ENCODE measurements at regions not wholly inside any gene's neighbourhood (a gene's known extent, or its start where the extent isn't known, plus 50 kb on each side); places are given as distances from the start of the nearest gene placed in this dataset.

DNA sequence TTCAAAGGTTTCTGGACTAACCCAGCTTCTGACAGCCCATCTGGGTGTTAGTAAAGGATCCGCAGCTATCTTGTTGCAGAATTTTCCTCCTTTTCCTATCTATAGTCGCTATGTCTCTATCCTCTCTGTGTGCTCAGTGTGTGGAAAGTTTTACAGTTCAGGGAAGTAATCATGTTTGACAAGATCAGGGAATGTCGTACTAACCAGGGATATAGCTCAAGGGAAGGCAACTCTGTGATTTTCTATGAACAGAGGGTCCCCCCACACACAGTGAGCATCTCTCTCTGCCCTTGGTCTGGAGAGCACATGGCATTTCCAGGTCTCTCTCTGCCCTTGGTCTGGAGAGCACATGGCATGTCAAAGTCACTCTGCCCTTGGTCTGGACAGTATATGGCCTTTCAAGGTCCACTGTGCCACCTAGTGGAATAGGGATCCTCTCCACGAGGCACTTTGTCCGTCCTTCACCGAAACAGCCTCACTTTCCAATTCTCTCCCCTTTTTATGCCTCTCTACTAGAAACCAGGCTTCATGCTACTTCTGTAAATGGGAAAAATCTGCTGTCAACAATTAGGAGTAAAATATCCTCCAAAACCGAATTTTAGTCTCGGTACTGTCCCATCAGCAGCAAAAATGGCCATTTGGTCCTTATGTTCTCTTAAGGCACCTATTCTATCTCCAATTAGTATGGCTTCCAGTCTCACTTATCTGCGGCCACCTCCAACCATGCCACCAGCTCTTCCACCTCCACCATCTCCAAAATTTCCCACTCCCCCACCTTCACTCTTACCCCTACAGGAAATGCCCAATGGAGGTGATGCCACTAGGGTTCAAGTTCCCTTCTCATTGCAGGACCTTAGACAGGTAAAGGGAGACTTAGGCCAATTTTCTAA, 88.7 kb downstream of the IGLL5 start:
- TF ChIP-seq, protein P1, sequence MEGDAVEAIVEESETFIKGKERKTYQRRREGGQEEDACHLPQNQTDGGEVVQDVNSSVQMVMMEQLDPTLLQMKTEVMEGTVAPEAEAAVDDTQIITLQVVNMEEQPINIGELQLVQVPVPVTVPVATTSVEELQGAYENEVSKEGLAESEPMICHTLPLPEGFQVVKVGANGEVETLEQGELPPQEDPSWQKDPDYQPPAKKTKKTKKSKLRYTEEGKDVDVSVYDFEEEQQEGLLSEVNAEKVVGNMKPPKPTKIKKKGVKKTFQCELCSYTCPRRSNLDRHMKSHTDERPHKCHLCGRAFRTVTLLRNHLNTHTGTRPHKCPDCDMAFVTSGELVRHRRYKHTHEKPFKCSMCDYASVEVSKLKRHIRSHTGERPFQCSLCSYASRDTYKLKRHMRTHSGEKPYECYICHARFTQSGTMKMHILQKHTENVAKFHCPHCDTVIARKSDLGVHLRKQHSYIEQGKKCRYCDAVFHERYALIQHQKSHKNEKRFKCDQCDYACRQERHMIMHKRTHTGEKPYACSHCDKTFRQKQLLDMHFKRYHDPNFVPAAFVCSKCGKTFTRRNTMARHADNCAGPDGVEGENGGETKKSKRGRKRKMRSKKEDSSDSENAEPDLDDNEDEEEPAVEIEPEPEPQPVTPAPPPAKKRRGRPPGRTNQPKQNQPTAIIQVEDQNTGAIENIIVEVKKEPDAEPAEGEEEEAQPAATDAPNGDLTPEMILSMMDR (conservative IDR thresholded peaks at IDR 0.05; ENCODE audit: low read length), result 0 out of 2 replicates have a peak, but pooled peaks have one; percentile 31
- no peak for TF ChIP-seq EZH2phosphoT487 (IDR thresholded peaks at IDR 0.05; ENCODE audit: borderline replicate concordance, low read depth, low read length)
